Prostate gland (tissue), 2 donors: ENCODE measurements at regions not wholly inside any gene's neighbourhood (a gene's known extent, or its start where the extent isn't known, plus 50 kb on each side); places are given as distances from the start of the nearest gene placed in this dataset.

ENCODE experiments used
- POLR2AphosphoS5 ChIP-seq: sonication (generic); formaldehyde crosslinking; IDR thresholded peaks from one replicate; pipeline ENCODE4 v1.6.1; 2017; ENCODE audit warnings: antibody characterized with exemption
- TF ChIP-seq, protein P1 (sequence below), 4 experiments: fragments of 200-600 bp in 2 of 4; fragments of 450-650 bp in 2 of 4; sonication (generic) in 2 of 4; IDR thresholded peaks; 1 replicate in 3 of 4; 2 replicates in 1 of 4; pipeline ENCODE4 v1.5.1; 2016 to 2019; ENCODE audit warnings: antibody characterized with exemption in 4 of 4, mild to moderate bottlenecking in 2 of 4, moderate library complexity in 2 of 4

DNA sequence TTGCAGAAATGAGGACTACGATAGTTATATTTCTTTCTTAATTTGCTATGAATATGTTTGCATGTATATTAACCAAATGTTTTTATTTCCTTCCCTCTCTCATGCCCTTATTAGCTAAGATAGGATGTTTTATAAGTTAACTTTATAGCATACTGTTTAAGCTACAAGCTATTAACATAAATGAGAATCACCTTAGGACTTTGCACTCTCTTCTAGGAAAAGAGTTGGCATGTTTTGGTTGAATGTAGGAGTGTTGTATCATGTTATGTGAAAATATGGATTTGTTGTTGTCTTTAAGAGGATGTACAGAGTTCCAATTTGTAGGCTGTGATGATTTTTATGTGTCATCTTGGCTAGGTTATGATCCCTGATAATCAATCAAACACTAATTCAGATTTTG lies 467.4 kb upstream of the SETBP1 start:
- TF ChIP-seq, protein P1, sequence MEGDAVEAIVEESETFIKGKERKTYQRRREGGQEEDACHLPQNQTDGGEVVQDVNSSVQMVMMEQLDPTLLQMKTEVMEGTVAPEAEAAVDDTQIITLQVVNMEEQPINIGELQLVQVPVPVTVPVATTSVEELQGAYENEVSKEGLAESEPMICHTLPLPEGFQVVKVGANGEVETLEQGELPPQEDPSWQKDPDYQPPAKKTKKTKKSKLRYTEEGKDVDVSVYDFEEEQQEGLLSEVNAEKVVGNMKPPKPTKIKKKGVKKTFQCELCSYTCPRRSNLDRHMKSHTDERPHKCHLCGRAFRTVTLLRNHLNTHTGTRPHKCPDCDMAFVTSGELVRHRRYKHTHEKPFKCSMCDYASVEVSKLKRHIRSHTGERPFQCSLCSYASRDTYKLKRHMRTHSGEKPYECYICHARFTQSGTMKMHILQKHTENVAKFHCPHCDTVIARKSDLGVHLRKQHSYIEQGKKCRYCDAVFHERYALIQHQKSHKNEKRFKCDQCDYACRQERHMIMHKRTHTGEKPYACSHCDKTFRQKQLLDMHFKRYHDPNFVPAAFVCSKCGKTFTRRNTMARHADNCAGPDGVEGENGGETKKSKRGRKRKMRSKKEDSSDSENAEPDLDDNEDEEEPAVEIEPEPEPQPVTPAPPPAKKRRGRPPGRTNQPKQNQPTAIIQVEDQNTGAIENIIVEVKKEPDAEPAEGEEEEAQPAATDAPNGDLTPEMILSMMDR (IDR thresholded peaks at IDR 0.05): no peak
- no peak for TF ChIP-seq POLR2AphosphoS5
